NCI-H526 treated with DMSO at 0.1 percent for 48 hours (cell line): ENCODE measurements at regions not wholly inside any gene's neighbourhood (a gene's known extent, or its start where the extent isn't known, plus 50 kb on each side); places are given as distances from the start of the nearest gene placed in this dataset.

Experiments used
- DNase-seq: peaks from one replicate; lab custom pipeline; 2025; lab: John Stamatoyannopoulos, UW

DNA sequence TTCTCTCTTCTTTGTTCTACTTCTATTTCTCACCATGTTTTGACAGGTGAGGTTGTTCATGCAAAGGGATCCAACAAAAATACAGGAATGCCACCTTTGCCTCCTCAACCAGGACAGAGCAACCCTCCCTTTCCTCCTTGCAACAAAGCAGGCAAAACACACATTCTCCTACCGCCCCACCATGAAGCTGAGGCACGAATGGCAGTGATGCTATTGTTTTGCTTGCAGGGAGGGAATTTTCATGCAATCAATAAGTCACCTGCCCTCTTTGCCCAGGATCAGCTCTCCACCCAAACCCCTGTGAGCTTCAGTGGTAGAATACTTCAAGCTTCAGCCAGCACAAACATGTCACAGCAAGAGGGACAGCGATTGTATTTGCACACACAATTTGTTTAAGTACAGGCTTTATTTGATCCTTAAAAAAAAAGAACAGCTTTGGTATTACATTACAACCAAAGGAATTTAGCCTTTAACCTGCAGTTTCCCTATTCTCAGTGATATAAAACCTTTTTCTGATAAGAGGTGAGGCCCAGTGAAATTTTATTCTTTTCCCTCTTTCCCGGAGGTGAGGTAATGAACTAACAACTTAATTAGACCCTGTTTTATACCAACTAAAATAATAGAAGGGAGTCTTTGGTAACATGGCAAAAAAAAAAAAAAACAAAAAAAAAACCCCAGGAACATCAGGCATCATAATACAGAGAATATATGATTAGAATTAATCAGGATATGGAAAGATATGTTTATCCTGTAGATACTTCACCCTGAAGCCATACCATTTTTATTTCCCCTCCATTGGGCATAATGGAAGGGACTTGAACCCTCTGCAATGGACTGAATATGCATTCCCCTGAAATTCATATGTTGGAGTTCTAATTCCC lies 87.0 kb upstream of the EEA1 start:
- no peak for DNase-seq

DNA sequence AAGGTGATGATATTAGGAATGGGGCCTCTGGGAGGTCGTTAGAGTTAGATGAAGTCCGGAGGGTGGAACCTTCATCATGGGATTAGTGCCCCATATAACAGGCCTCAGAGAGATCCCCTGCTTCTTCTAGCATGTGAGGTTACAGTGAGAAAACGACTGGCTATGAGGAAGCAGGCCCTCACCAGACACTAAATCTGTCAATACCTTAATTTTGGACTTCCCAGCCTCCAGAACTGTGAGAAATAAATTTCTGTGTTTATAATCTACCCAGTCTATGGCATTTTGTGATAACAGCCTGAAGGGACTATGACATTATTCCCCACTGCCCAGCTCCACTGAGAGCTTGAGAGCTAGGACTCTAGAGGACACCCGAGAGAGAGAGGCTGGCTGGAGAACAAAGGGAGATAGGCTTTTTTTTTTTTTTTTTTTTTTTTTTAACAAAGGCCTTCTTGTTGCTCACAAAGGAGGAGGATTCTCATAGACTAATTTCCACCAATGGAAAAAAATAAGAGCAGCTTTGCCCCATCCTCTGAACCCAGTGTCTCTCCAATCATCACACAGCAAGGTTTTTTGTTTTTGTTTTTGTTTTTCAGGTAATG lies 87.8 kb upstream of the EEA1 start:
- DNase-seq, result no peak

DNA sequence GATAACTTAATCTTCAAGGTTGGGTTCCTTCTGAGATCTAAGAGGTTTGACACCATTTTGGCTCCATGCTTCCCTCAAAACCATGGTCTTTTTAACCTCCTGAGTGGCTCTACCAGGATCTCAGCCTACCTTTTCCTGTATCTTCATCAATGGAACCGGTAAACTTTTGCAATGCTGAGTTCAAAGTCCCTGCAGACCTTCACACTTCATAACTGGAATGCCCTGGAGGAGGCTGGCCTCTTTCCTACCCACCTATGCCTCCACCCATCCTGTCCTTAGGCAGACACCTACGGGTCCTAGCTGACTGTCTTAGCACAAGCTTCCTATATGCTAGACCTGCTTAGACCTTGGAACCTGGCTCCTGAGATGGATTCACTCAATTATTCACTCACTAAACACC lies 89.5 kb upstream of the EEA1 start:
- no peak for DNase-seq

DNA sequence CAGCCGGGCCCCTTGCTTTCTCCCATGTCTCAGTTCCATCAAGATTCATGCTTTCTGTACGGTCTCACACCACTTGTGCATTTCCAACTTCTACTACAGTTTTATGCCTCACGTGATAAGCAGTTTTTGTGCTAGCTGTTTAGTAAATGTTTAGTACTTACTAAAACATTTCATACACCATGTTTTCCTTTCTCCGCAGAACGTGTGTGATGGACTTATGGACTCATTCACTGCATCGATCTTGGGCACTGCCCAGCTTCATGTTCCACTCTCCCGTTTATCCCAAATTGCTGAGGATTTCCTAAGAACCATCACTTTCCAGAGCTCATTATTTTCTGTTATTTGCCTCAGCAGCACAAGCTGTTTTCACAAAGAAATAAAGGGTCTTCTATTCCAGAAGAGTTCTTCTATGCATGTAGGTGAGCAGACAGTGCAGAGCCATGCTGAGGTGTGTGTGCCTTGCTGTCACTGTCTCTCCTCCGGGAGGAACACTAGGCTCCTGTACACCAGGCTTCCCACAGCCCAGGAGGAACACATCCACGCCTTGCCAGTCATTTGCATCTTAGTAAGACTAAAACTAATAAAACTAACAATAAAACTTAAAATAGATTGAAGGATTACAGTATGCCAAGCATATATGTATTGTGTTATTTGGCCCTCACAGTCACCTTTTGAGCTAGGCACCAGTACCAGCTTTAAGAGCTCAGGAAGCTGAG lies 90.3 kb upstream of the EEA1 start:
- no peak for DNase-seq

DNA sequence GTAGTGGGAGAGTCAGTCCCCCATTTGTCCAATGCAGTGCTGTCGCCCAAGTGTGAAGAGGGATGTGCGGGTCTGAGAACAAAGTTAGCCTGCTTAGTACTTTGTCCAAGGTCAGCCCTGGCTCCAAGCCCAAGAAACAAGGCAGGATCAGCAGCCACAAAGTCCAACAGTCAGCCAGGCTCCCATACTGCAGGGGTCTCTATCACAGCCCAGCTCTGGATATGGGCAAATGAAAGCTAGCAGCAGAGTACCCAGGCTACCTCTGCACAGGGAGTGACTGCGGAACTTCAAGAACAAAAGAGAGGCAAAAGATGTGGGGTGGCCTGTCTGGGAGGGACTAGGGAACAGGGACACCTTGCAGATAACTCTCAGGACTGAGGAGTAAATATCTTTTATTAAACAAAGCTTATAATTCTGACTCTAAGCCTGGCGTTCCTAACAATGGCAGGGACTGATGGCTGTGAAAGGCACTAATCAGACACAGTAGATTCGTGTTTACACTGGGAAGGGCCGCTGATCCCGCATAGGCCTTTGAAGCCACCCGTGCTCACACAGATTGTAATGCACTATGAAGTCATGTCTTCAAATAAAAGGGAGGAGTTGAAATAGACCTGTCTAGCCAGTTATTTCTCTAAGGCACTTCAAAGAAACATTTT lies 91.0 kb upstream of the EEA1 start:
- DNase-seq, result no peak

DNA sequence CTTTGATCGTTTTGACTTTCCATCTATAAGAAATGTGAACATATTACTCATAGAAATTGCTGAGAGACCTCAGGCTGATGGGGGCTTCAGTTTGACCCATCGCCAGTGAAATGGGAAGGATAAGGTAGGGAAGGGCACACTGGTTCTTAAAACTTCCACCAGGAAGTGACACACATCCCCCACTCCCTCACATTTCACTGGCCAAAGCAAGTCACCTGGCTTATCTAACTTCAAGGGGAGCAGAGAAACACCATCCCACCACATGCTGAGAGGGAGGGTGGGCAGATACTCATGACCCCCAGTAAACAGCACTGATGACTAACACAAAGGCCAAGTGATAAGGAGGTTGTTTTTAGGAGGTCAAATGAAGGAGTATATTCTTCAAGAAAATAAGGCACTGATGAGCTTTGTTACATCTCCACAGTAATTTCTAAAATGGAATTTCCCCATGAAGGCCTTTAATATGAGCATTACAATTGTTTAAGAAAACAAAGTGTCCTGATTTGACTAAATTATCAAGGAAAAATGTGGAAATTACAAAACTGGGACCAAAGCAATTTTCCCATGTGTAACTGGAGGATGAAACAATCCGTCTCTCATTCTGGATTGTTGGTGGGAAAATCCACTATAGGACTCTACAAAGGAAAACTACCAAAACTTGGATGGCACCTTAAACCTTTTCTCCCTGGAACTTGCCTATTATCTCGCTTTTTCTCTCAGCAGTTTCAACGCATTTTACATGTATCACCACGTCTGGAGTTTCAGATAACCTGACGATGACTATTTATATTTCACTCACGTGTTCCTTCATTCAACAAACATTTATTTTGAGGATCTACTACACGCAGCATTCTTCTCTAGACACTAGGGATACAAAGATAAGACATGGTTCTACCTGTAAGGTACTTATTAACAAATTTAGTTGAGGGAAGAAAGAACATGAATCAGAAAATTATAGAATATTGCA lies 91.8 kb upstream of the EEA1 start:
- DNase-seq, result no peak

DNA sequence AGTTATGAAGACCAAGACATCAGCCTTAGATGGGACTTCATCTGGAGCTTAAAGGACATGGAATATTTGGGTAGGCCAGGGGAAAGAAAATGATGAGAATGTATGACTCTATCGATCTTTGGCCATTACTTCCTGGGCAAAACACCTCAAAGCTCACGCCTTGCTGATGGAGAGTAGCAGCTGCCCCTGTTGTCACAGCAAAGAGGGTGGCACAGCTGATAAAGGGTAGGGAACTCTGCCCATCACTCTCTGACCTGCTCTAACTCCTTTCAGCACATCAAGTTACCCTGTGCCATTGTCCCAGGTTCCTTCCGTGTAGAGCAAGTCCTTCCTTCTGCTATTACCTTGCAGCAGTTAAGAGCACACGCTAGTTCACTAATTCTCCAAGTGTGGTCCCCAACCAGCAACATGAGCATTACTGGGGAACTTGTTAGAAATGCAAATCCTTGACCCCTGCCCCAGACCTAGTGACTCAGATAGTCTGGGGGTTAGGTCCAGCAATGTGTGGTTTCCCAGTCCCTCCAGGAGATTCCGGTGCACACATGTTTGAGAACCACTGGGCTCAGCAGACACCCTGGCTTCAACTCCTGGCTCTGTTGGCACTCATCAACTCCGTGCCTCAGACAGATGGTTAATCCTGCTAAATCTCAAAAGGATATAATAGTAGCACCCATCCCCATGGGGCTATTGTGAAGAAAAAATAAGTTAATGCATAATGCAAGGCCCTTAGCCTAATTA lies 93.7 kb upstream of the EEA1 start:
- no peak for DNase-seq

DNA sequence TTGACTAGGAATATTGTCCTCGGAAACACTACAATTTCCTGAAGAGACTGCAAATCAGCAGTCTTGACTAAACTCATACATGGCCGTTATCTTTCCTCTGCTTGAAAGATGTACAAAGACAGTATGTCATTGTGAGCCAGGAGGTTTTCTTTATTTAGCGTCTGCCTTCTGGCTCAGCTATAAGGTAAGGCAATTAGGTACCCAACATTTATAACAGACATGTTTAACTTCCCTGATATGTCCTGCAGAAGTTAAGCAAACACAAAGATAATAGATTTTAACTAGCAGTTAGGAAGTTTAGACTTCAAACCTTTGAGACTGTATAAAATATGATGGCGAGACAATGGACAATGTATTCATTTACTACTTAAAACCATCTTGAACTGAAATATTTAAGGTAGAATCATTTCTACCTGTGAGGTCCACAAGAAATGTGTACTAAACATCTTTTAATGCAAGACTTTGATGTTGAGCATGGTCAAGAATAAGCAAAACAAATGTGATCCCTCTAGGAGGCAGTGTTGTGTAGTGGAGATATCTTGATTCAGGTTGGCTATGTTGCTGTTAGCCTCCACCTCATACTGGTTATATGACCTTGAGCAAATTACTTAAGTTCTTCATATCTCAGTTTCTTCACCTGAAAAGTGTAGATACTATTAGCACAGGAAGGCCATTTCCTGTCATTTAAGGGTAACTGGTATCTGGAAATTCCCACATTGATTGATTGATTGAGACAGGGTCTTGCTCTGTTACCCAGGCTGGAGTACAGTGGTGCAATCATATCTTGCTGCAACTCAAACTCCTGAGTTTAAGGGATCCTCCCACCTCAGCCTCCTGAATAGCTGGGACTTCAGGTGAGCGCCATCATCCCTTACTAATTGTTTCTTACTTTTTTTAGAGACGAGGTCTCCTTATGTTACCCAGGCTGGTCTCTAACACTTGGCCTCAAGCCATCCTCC lies 96.3 kb upstream of the EEA1 start:
- peak; percentile 23 for DNase-seq

DNA sequence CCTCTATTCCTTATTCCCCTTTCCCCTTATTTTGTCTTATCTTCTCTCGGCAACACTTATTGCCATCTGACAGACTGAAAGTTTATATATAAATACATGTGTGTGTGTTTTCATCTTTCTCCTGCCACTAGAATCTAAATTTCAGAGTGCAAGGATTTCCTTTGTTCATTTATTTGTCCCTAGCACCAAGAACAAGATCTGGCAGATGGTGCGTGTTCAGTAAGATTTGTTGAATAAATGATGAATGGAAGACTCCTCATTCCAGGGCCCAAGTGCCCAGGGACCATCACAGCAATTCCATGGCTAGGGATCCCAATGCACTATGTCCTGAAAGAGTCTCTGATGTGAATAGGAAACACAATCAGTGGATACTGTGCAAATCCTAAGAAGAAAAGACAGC lies 97.9 kb upstream of the EEA1 start:
- DNase-seq, result no peak

DNA sequence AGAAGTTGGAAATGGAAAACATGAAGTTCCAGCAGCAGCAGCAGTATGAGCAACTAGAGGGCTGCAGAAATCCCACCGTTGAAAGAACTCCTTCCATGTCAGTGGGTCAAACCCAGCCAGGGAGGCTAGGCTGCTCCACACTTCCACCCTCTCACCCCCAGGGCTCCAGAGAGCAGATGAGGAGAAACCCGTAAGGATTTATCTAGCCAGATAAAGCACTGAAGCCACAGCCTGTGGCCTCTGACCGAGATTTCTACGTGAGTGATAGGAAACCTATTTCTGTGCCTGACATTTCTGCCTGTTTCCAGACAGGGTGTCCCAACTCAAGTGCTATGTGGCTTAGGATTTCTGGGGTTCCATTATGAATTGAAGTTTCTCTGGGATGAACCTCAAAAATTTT lies 100.0 kb upstream of the EEA1 start:
- no peak for DNase-seq

DNA sequence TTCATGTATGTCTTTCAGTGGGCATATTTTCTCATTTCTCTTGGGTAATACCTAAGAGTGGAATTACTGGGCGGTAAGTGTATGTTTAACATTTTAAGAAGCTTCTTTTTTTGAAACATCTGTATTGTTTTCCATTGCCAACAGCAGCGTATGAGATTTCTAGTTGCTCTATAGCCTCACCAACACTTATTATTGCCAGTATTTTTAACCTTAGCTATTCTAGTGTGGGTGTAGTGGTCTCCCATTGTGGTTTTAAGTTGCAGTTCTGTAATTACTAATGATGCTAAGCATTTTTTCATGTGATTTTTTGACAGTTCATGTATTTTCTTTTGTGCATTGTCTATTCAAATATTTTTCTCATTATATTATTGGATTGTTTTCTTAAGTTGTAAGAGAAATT lies 101.9 kb upstream of the EEA1 start:
- no peak for DNase-seq

DNA sequence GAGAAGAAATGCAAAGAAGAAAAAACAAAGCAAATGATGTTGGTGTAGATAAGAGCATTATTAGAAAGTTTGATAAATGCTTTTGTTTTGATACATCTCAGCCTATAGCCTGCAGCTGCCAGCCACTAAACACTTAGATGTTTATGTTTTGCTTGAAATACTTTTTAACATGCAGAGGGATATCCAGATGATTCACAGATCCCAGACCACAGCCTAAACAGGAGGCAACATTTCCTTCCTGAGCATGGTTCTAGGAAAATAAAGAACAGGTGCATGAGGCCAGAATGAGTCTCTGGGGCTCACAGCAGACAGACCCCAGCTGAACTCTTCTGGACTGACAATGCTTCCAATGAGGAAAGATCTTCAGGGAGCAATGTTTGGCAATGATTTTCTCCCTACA lies 103.7 kb upstream of the EEA1 start:
- no peak for DNase-seq

DNA sequence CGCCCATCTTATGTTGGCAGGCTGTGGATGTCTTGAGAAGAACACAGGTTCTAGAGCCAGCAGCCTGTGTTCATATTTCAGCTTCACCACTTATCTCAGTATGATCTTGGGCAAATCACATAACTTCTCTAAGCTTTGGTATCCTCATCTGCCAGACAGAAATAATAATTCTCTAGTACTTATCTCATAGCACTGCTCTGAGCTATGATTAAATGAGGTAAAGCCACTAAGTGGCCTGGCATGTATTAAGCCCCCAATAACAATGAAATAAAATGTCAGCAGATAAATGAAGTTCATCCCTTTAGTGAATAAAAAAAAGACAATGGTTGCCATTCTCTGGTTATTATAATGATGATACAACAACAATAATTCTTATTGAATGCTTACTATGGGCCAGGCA lies 104.9 kb upstream of the EEA1 start:
- DNase-seq, result no peak

DNA sequence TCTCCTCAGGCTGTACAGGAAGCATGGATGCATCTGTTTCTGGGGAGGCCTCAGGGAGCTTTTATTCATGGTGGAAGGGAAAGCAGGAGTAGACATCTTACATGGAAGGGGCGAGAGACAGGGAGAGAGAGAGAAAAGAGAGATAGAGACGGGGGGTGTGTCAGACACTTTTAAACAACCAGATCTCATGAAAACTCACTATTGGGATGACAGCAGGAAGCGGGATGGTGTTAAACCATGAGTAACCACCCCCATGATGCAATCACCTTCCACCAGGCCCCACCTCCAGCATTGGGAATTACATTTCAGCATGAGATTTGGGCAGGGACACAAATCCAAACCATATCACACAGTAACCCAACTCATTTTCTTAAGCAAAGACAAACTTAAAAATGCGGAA lies 110.0 kb upstream of the EEA1 start:
- DNase-seq, result no peak

DNA sequence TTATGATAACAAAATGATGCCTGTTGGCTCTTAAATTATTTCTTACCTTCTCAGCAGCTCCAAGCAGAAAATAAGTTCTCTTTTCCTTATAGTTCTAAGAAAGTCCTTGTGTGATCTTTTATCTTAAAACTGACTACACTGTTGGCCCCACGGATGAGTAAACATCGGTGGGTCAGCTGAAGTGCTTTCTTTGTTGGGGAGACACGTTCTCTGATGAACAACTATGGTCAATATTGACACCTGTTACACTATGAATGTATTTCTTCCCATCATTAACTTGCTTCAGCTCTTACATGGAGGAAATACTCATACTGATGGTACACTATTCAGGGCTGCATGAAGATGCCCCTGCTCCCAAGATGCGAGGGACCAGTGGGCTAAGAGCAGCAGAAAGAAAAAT lies 110.8 kb upstream of the EEA1 start:
- DNase-seq, result no peak

DNA sequence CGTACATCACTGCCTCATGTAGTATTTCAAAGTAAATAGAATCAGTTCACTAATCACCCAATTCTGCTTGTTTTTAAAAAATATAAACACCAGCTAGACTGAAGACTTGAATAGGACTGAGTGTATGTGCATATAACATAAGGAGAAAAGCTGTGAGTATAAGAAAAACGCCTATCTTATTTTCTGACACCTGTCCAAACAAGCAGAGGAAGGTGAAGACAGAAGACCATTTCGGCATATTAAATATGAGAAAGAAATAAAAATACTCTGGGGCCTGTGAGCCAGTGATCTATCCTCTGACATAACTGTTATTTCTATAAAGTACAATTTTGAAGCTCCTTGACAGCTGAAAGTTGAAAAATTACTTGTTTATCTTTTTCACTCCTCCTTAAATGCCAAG lies 111.3 kb upstream of the EEA1 start:
- DNase-seq, result no peak

DNA sequence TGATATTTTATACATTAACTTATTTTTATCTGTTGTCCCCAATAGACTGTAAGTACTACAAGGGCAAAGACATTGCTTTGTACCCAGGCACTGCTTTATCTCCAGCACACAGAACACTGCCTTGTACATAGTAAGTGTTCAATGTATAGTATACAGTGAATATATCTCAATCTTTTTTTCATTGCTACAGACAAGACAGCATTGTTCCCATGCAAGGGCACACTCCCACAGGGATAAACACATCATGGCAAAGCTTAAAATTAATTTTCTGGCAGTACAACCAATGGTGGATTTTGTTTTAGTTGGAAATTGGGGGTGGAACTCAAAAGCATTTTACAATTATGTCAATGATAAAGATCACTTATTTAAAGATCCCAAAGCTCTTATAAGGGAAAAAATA lies 112.3 kb upstream of the EEA1 start:
- DNase-seq, result no peak

DNA sequence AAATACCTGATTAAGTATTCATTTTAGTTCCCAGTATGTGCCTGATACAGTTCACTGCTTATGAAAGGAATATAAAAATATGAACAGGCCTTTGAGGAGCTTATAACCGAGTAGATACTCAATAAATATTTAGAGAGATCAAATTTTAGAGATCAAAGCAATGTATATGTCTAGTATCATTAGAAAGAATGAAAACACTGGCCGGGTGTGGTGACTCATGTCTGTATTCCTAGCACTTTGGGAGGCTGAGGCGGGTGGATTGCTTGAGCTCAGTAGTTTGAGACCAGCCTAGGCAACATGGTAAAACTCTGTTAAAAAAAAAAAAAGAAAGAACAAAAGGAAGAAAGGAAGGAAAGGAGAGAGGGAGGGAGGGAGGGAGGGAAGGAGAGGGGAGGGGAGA lies 113.2 kb upstream of the EEA1 start:
- DNase-seq, result no peak

DNA sequence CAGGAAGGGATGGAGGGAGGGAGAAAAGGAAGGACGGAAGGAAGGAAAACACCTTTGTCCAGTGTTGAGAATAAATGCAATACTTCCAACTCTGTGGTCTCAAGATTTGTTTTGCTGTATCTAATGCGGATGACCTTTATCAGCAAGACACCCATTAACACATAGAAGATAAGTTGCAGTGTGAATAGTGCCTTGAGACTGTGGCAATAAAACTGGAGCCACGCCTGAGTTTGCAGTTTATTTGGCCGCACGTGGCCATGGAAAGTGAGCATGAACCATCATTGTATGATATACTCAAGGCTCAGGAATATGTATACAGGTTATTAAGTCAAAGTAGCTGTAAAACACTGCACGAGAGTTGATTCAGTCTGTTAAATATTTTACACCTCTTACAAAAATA lies 113.6 kb upstream of the EEA1 start:
- DNase-seq, result no peak
